Esophagus mucosa (tissue), 1 donor: ENCODE measurements at regions not wholly inside any gene's neighbourhood (a gene's known extent, or its start where the extent isn't known, plus 50 kb on each side); places are given as distances from the start of the nearest gene placed in this dataset.

Experiments used
- ATAC-seq: fragments of 200-7000 bp; cut with Tn5 transposase; one replicate; pipeline ENCODE4 v1.9.1; 2020
- donor health status: DM: yes; HTN: yes; CAD: no.

- ATAC-seq, result peak; percentile 71
Observed at GRCh38 chr3:56862352-56863062, 60.8 kb upstream of the ARHGEF3 start.

DNA sequence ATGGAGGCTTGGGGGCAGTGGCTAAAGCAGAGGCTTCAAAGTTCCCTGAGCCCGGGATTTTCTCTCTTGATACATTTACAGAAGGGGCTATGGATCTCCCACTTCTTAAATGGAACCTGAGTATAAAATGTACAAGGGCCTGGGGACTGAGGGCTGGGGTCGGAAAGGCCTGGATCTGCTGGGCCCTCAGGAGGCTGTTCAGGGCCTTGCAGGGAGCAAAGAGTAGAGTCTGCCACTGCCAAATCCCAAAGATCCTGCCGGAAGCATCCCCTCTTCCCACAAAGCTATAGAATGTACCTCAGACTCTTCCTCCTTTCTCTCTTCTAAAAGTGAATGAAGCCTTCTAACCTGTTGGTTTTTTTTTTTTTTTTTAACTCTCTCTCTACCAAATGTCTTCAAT is 59.8 kb upstream of the ARHGEF3 start:
- no peak for ATAC-seq

- no peak for ATAC-seq
Observed at GRCh38 chr3:56860939-56861338, 59.2 kb upstream of the ARHGEF3 start.

- ATAC-seq, result no peak
Observed at GRCh38 chr3:56860351-56860750, 58.6 kb upstream of the ARHGEF3 start.

- no peak for ATAC-seq
Observed at GRCh38 chr3:56858331-56858730, 56.6 kb upstream of the ARHGEF3 start.

- no peak for ATAC-seq
Observed at GRCh38 chr3:56857178-56857577, 55.4 kb upstream of the ARHGEF3 start.

- no peak for ATAC-seq
Observed at GRCh38 chr3:56856752-56857151, 55.0 kb upstream of the ARHGEF3 start.

DNA sequence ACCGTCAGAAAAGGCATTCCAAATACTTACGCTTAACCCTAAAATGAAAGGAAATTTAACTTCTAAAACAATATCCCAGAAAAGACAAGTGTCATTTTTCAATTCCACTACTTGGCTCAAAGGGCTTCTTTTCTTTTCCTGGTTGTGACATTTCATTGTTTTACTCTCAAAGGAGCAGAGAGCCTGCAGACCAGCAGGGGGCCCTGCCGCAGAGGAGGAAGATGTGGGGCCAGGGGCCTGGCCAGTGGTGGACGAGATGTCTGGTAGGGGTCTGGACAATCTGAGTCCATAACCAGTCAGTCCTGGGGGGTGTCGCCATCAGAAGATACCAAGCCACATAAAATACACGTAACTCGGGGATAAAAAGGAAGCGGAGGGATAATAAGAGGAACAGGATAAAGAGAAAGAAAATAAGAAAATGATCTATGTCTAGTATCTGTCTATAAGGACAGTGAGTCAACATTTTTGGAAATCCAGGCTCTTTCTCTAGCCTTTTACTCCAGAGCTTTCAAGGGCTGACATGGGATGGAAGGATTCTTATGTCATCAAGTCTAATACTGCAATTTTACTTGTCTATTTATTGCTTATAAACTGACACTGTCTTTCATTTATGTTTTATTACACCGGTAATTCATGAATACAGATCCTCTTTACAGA is 54.2 kb upstream of the ARHGEF3 start:
- ATAC-seq, result no peak

GRCh38 chr3:56854856-56855611 is 53.3 kb upstream of the ARHGEF3 start:
- no peak for ATAC-seq

DNA sequence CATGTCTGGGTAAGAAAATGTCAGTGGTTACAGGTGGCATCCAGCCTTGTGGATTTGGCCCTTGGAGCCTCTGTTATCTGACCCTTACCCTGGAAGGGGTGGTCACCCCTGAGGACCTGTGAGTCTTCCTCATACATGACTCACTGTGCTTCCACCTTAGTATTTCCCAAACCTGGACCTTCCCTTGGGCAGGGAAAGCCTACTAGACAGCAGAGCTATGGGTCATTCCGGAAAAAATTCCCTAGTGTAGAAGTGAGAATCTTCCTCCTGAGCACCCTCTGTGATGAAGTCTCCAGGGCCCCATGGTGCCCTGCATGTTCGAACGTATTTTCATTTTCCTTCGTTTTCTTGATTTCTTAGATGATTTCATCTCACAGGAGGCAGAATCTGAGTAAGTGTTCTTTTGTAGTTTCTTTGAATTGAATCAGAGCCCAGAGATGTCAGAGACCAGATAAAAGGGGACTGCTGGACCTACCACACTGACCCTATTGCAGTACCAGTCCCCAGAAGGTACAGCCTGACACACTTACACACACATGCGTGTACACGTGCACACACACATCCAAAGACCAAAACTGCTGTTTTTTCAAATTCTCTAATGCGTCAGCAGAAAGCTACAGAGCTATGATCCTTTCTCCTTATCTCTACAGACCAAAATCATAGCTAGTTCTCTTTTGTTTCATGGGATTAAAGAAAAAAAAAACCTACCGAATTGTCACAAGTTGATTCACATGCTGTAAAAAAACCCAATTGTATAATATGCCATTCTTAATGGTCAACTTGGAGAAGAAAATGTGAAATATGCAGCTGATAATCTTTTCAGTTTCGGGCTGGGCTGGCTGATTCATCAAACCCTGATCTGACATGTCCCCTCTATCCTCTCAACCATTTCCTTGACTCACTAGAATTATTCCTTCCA is 50.5 kb upstream of the ARHGEF3 start:
- ATAC-seq, result peak; percentile 46
